ENCODE measurements at regions not wholly inside any gene's neighbourhood (a gene's known extent, or its start where the extent isn't known, plus 50 kb on each side); places are given as distances from the start of the nearest gene placed in this dataset.

GRCh38 chr1:38289034-38289433 lies 242.4 kb upstream of the POU3F1 start:
- ChIA-PET POLR2A (no interaction called here), CTCF (no interaction called here)
- no peaks in the 10 kb centered on the region for H3K9me1 ChIP-seq (replicated peaks; ENCODE audit: control insufficient read depth, extremely low read depth, insufficient read depth, low read length)
- no peak overlapping the region for H3K27ac ChIP-seq (ENCODE audit: insufficient read depth, low read depth, low read length)
- DNase-seq (ENCODE audit: low read depth, low spot score) (no peak), FAIRE-seq (no peak)
- H3K4me2 ChIP-seq (ENCODE audit: insufficient read depth, low read length): no peak overlapping the region
- no TSS peak for BruUV-seq (replicated peaks)
- no peaks in the 10 kb centered on the region for H3K36me3 ChIP-seq (ENCODE audit: control insufficient read depth in 2 of 2, extremely low read depth in 1 of 2, insufficient read depth in 2 of 2, low read length in 2 of 2)
- H3K9ac ChIP-seq (replicated peaks; ENCODE audit: extremely low read depth, insufficient read depth, low read length): no peak overlapping the region
- H3K79me2 ChIP-seq (ENCODE audit: control insufficient read depth, insufficient read depth, low read length): no peaks in the 10 kb centered on the region
- H2AFZ ChIP-seq (ENCODE audit: low read depth, low read length): no peak overlapping the region
- no peaks in the 10 kb centered on the region for H3K9me3 ChIP-seq (replicated peaks; ENCODE audit: control insufficient read depth, insufficient read depth, low read length)
- peaks cover 9% of the 10 kb centered on the region in 2 experiments for H3K27me3 ChIP-seq (ENCODE audit: control insufficient read depth in 2 of 2, insufficient read depth in 2 of 2, low read length in 2 of 2)
- intact Hi-C loops (cut with micrococcal nuclease): no loop called here
- no peaks in the 10 kb centered on the region for H3K4me1 ChIP-seq (ENCODE audit: control insufficient read depth, extremely low read depth, insufficient read depth, low read length)
- dilution Hi-C loops (cut with MboI; ENCODE audit: extremely low pct_ligation_motif_present, low sequenced_read_pairs): no loop called here
- TF ChIP-seq MAX (IDR thresholded peaks at IDR 0.05; ENCODE audit: insufficient read depth, insufficient read length) (no peak), POLR2A (IDR thresholded peaks at IDR 0.05; ENCODE audit: low read depth, low read length) (no peak), JUN (IDR thresholded peaks at IDR 0.05; ENCODE audit: borderline replicate concordance, insufficient read depth, insufficient read length, low read depth) (no peak), POLR2AphosphoS5 (IDR thresholded peaks at IDR 0.05; ENCODE audit: insufficient read depth, low read depth, low read length) (no peak), MYC (IDR thresholded peaks at IDR 0.05; ENCODE audit: low read depth, low read length) (no peak), FOS (IDR thresholded peaks at IDR 0.05; ENCODE audit: borderline replicate concordance, insufficient read depth, low read length) (no peak), CTCF (IDR thresholded peaks at IDR 0.05; ENCODE audit: extremely low read depth in 1 of 2, insufficient read depth in 1 of 2, low read depth in 1 of 2, low read length in 2 of 2) (no peak), EZH2 (IDR thresholded peaks at IDR 0.05; ENCODE audit: borderline replicate concordance, low read depth, low read length, severe bottlenecking) (no peak), GATA2 (IDR thresholded peaks at IDR 0.05; ENCODE audit: insufficient read depth, insufficient read length, low read depth, low read length) (no peak)
- no peaks in the 10 kb centered on the region for H4K20me1 ChIP-seq (replicated peaks; ENCODE audit: control insufficient read depth, extremely low read depth, insufficient read depth, low read length)
- no peak overlapping the region for H3K4me3 ChIP-seq (replicated peaks in 1 of 3; ENCODE audit: insufficient read depth in 1 of 3, low read depth in 1 of 3, low read length in 3 of 3)
